ENCODE measurements at regions not wholly inside any gene's neighbourhood (a gene's known extent, or its start where the extent isn't known, plus 50 kb on each side); places are given as distances from the start of the nearest gene placed in this dataset.
A peak's percentile ranks its signal among the peaks of the same experiment; 100 is the strongest.
"Not testable (repeated sequence)": the region's sequence is repeated elsewhere in the genome, so short reads cannot be mapped to it uniquely, and the experiment has no call there.

- Histone ChIP-seq H3K27me3 (no peaks in the 10 kb centered on the region), H3K9me3 (no peaks in the 10 kb centered on the region), H3K4me1 (no peaks in the 10 kb centered on the region), H3K27ac (peak overlapping the region in 1 of 2 donors; percentile 60), H3K4me3 (no peak overlapping the region), H3K36me3 (no peaks in the 10 kb centered on the region)
- intact Hi-C loops (cut with DNase I; ENCODE audit: low total_unique reads), result no loop called here
- DNase-seq, result no peak
- TF ChIP-seq CTCF (IDR thresholded peaks at IDR 0.05) (no peak), POLR2A (IDR thresholded peaks at IDR 0.05) (no peak)
These were observed 51.5 kb upstream of the ATP5PO start for GRCh38 chr21:33967086-33967571.

- Histone ChIP-seq H3K27ac (peak overlapping the region in 1 of 2 donors; percentile 60), H3K4me1 (no peaks in the 10 kb centered on the region), H3K9me3 (no peaks in the 10 kb centered on the region), H3K36me3 (no peaks in the 10 kb centered on the region), H3K27me3 (no peaks in the 10 kb centered on the region), H3K4me3 (no peak overlapping the region)
- TF ChIP-seq POLR2A (IDR thresholded peaks at IDR 0.05), result no peak
- TF ChIP-seq CTCF (IDR thresholded peaks at IDR 0.05), result no peak
- DNase-seq, result no peak
- intact Hi-C loops (cut with DNase I; ENCODE audit: low total_unique reads), result no loop called here
These were observed 50.8 kb upstream of the ATP5PO start for GRCh38 chr21:33966324-33966949.

- H3K4me3 ChIP-seq; H3K9me3 ChIP-seq; H3K36me3 ChIP-seq; H3K4me1 ChIP-seq; intact Hi-C loops (cut with DNase I; ENCODE audit: low total_unique reads); H3K27me3 ChIP-seq; H3K27ac ChIP-seq; DNase-seq: not testable (repeated sequence)
These were observed 50.1 kb upstream of the ATP5PO start for GRCh38 chr21:33965662-33966061.
